H1 (cell line): ENCODE measurements at regions not wholly inside any gene's neighbourhood (a gene's known extent, or its start where the extent isn't known, plus 50 kb on each side); places are given as distances from the start of the nearest gene placed in this dataset.

Source experiments
- CTCF ChIA-PET: fragments of 300-600 bp; sonication (Branson Sonifier 250); formaldehyde crosslinking; loops from one replicate; lab custom pipeline; 2021; ENCODE audit not compliant: partially characterized antibody; lab: Charles Lee
- POLR2A ChIA-PET: fragments of 300-600 bp; sonication (Branson Sonifier 250); formaldehyde crosslinking; loops from one replicate; lab custom pipeline; 2021; ENCODE audit warnings: inconsistent platforms; ENCODE audit not compliant: partially characterized antibody; lab: Charles Lee
- DNase-seq, 2 experiments: peaks; one replicate each; pipeline versions ENCODE4 v3.0.0 to v3.0.0-alpha.2; 2010 to 2022; ENCODE audit warnings: low spot score in 2 of 2, low read depth in 1 of 2, mixed read lengths in 1 of 2
- FAIRE-seq: peaks from 2 replicates; lab custom pipeline; 2011; peaks lifted over from hg19 to GRCh38; lab: Jason Lieb, UNC
- H2AFZ ChIP-seq: 2 replicates; pipeline ENCODE4 v1.8.1; 2012; ENCODE audit warnings: low read length, inconsistent platforms
- H2AK5ac ChIP-seq: 2 replicates; pipeline ENCODE4 v1.6.1; 2013; ENCODE audit warnings: low read depth, low read length
- H2BK120ac ChIP-seq: replicated peaks from 2 replicates; pipeline ENCODE3; 2013; ENCODE audit warnings: low read depth, low read length, inconsistent platforms
- H2BK12ac ChIP-seq: 2 replicates; pipeline ENCODE4 v1.6.1; 2013; ENCODE audit warnings: low read depth, low read length
- H2BK15ac ChIP-seq: 2 replicates; pipeline ENCODE4 v1.6.1; 2013; ENCODE audit warnings: low read length
- H2BK20ac ChIP-seq: 2 replicates; pipeline ENCODE4 v1.6.1; 2013; ENCODE audit warnings: low read length
- H2BK5ac ChIP-seq: 2 replicates; pipeline ENCODE4 v1.6.1; 2013; ENCODE audit warnings: low read depth, low read length
- H3K14ac ChIP-seq: 2 replicates; pipeline ENCODE4 v1.6.1; 2013; ENCODE audit warnings: inconsistent platforms; ENCODE audit not compliant: insufficient read length
- H3K18ac ChIP-seq: 2 replicates; pipeline ENCODE4 v1.6.1; 2013; ENCODE audit warnings: low read length; ENCODE audit errors: extremely low read depth
- H3K23ac ChIP-seq: 2 replicates; pipeline ENCODE4 v1.6.1; 2013; ENCODE audit warnings: inconsistent platforms; ENCODE audit not compliant: insufficient read length
- H3K23me2 ChIP-seq: 2 replicates; pipeline ENCODE4 v1.6.1; 2013; ENCODE audit warnings: low read depth, low read length
- H3K27ac ChIP-seq: 2 replicates; pipeline ENCODE4 v1.6.1; 2011; ENCODE audit warnings: low read depth, low read length, inconsistent platforms
- H3K27me3 ChIP-seq, 4 experiments: replicated peaks in 1 of 4; 1 replicate in 1 of 4; 2 replicates in 3 of 4; pipeline versions ENCODE4 v1.6.1 to v1.8.1; 2011 to 2013; ENCODE audit warnings: low read length in 3 of 4, mild to moderate bottlenecking in 3 of 4, inconsistent platforms in 2 of 4, mixed read lengths in 2 of 4, moderate library complexity in 1 of 4; ENCODE audit not compliant: control insufficient read depth in 3 of 4, insufficient read depth in 3 of 4; ENCODE audit errors: extremely low read depth in 1 of 4
- H3K36me3 ChIP-seq, 4 experiments: 2 replicates each; pipeline versions ENCODE4 v1.6.1 to v1.8.1; 2011 to 2013; ENCODE audit warnings: mild to moderate bottlenecking in 4 of 4, low read length in 3 of 4, moderate library complexity in 2 of 4, control low read depth in 1 of 4, inconsistent platforms in 1 of 4; ENCODE audit not compliant: insufficient read depth in 4 of 4, control insufficient read depth in 2 of 4
- H3K4ac ChIP-seq: replicated peaks from 2 replicates; pipeline ENCODE3; 2013; ENCODE audit warnings: low read length, low read depth, mixed read lengths, inconsistent platforms; ENCODE audit not compliant: insufficient read length
- H3K4me1 ChIP-seq, 4 experiments: replicated peaks in 1 of 4; 1 replicate in 1 of 4; 2 replicates in 3 of 4; pipeline versions ENCODE4 v1.6.1 to v1.8.1; 2011 to 2013; ENCODE audit warnings: low read length in 3 of 4, inconsistent platforms in 2 of 4, mixed read lengths in 1 of 4; ENCODE audit not compliant: insufficient read depth in 4 of 4, control insufficient read depth in 3 of 4
- H3K4me2 ChIP-seq, 2 experiments: 2 replicates each; pipeline versions ENCODE4 v1.6.1 to v1.8.1; 2011 to 2013; ENCODE audit warnings: low read depth in 2 of 2, low read length in 2 of 2, control low read depth in 1 of 2, inconsistent platforms in 1 of 2, mild to moderate bottlenecking in 1 of 2; ENCODE audit not compliant: insufficient read depth in 1 of 2
- H3K4me3 ChIP-seq, 4 experiments: fragments of 200-600, 300-600 bp in 1 of 4; sonication (generic), shearing (Covaris generic), sonication (Bioruptor Twin) in 1 of 4; 2 replicates each; pipeline versions ENCODE4 v1.5.1 to v1.8.1; 2011 to 2016; ENCODE audit warnings: low read length in 4 of 4, low read depth in 3 of 4, control low read depth in 2 of 4, inconsistent platforms in 2 of 4, mild to moderate bottlenecking in 2 of 4, mixed read lengths in 1 of 4, moderate library complexity in 1 of 4; ENCODE audit not compliant: insufficient read depth in 2 of 4; ENCODE audit errors: extremely low read depth in 1 of 4
- H3K56ac ChIP-seq: replicated peaks from 2 replicates; pipeline ENCODE3; 2013; ENCODE audit warnings: low read depth, mild to moderate bottlenecking, mixed read lengths, low read length, inconsistent platforms; ENCODE audit not compliant: insufficient read length
- H3K79me1 ChIP-seq: 2 replicates; pipeline ENCODE4 v1.6.1; 2013; ENCODE audit warnings: low read depth, low read length, control low read depth
- H3K79me2 ChIP-seq, 2 experiments: 2 replicates each; pipeline versions ENCODE4 v1.6.1 to v1.8.1; 2012 to 2013; ENCODE audit warnings: low read length in 2 of 2, mild to moderate bottlenecking in 2 of 2, inconsistent platforms in 1 of 2; ENCODE audit not compliant: insufficient read depth in 2 of 2, control insufficient read depth in 1 of 2
- H3K9ac ChIP-seq, 4 experiments: replicated peaks in 1 of 4; 1 replicate in 1 of 4; 2 replicates in 3 of 4; pipeline versions ENCODE4 v1.6.1 to v1.8.1; 2011 to 2013; ENCODE audit warnings: low read depth in 3 of 4, low read length in 3 of 4, control low read depth in 2 of 4, mild to moderate bottlenecking in 2 of 4, moderate library complexity in 2 of 4, inconsistent platforms in 1 of 4; ENCODE audit errors: extremely low read depth in 1 of 4
- H3K9me3 ChIP-seq, 2 experiments: 2 replicates each; pipeline versions ENCODE4 v1.6.1 to v1.8.1; 2012 to 2013; ENCODE audit warnings: mild to moderate bottlenecking in 2 of 2, moderate library complexity in 2 of 2, control low read depth in 1 of 2, inconsistent platforms in 1 of 2, low read depth in 1 of 2, low read length in 1 of 2, mixed read lengths in 1 of 2; ENCODE audit not compliant: insufficient read depth in 2 of 2
- H4K20me1 ChIP-seq, 2 experiments: replicated peaks in 1 of 2; 2 replicates each; pipeline versions ENCODE3 to v1.8.1; 2011 to 2013; ENCODE audit warnings: inconsistent platforms in 2 of 2, low read length in 2 of 2, mild to moderate bottlenecking in 1 of 2; ENCODE audit not compliant: insufficient read depth in 2 of 2, control insufficient read depth in 1 of 2
- H4K5ac ChIP-seq: 2 replicates; pipeline ENCODE4 v1.6.1; 2013; ENCODE audit warnings: low read length, low read depth, mixed read lengths, inconsistent platforms; ENCODE audit not compliant: insufficient read length
- H4K8ac ChIP-seq: 2 replicates; pipeline ENCODE4 v1.8.0; 2013; ENCODE audit warnings: mild to moderate bottlenecking, moderate library complexity, low read length, inconsistent platforms; ENCODE audit not compliant: insufficient read depth; ENCODE audit errors: extremely low read depth
- H4K91ac ChIP-seq: replicated peaks from 2 replicates; pipeline ENCODE3; 2013; ENCODE audit warnings: low read length, mixed read lengths, inconsistent platforms; ENCODE audit not compliant: insufficient read length
- CBX5 ChIP-seq: fragments of 300-800, 300-1000 bp; sonication (generic); IDR thresholded peaks from 2 replicates; pipeline ENCODE4 v1.7.1; 2016; ENCODE audit warnings: antibody characterized with exemption, low read length, low read depth
- EGR1 ChIP-seq: IDR thresholded peaks from 2 replicates; pipeline ENCODE4 v1.6.1; 2011; ENCODE audit warnings: low read depth, low read length, borderline replicate concordance
- PHF8 ChIP-seq: fragments of 200-600 bp; sonication (generic); conservative IDR thresholded peaks from 2 replicates; pipeline ENCODE4 v1.7.1; 2012; ENCODE audit warnings: low read depth, mild to moderate bottlenecking, inconsistent platforms, low read length, moderate library complexity
- POU5F1 ChIP-seq: IDR thresholded peaks from 2 replicates; pipeline ENCODE4 v1.6.1; 2011; ENCODE audit warnings: low read depth, mild to moderate bottlenecking, low read length, moderate library complexity
- SIN3A ChIP-seq, 2 experiments: IDR thresholded peaks in 1 of 2; conservative IDR thresholded peaks in 1 of 2; 2 replicates each; pipeline ENCODE4 v1.6.1; 2011 to 2012; ENCODE audit warnings: low read length in 2 of 2, improper control_type of control experiment in 1 of 2, low read depth in 1 of 2, mild to moderate bottlenecking in 1 of 2
- TBP ChIP-seq: IDR thresholded peaks from 2 replicates; pipeline ENCODE4 v1.6.1; 2011; ENCODE audit warnings: low read depth, low read length, improper control_type of control experiment
- whole genome bisulfite sequencing, 2 experiments: shearing (Covaris generic) in 1 of 2; methylation state at CpG; one replicate each; pipeline versions ENCODE4 v1.1.6 to v1.1.7; 2013 to 2015; ENCODE audit warnings: low lambda C conversion rate in 2 of 2, mixed read lengths in 2 of 2, inconsistent platforms in 1 of 2, low coverage in 1 of 2, missing lambda C conversion rate in 1 of 2; ENCODE audit not compliant: insufficient replicate concordance in 2 of 2, insufficient coverage in 1 of 2, insufficient read length in 1 of 2; ENCODE audit errors: extremely low coverage in 1 of 2, missing lambda C conversion rate in 1 of 2; 5-methylcytosine and 5-hydroxymethylcytosine counted together
- TF ChIP-seq, protein P1 (sequence below): IDR thresholded peaks from 2 replicates; pipeline ENCODE4 v1.6.1; 2012; ENCODE audit warnings: inconsistent platforms

DNA sequence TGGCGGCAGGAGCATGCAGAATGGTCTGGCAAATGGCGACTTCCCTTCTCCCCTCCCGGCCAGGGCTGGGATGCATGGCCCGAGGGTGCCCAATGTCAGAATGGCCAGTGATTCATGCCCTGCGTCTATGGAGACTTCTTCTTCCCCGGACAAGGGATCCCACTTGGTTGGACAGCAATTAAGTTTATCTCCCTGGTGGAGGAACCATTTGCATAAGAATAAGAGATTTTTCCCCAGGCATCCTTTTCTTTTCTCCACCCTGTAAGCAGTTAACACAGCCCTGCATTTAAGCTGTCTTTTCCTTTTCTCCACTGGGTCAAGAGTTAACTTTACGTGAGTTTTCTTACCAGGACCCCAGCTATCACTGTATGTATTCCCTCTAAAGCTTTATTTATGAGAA, 856.6 kb downstream of the GLUD2 start:
- no peaks in the 10 kb centered on the region for H3K4me1 ChIP-seq
- no peak overlapping the region for H3K4ac ChIP-seq
- no peak for DNase-seq
- ChIA-PET CTCF (no interaction called here), POLR2A (no interaction called here)
- FAIRE-seq: no peak
- TF ChIP-seq SIN3A (conservative IDR thresholded peaks at IDR 0.05 in 1 of 2, IDR thresholded peaks at IDR 0.05 in 1 of 2; ENCODE audit: low read depth in 1 of 2, low read length in 2 of 2): no peak
- no peak for TF ChIP-seq PHF8
- TF ChIP-seq, protein P1, sequence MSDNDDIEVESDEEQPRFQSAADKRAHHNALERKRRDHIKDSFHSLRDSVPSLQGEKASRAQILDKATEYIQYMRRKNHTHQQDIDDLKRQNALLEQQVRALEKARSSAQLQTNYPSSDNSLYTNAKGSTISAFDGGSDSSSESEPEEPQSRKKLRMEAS: no peak
- TF ChIP-seq EGR1: no peak
- TF ChIP-seq TBP: no peak
- no peak for TF ChIP-seq CBX5
- TF ChIP-seq POU5F1: no peak
- H3K14ac ChIP-seq: no peak overlapping the region
- H3K56ac ChIP-seq: no peak overlapping the region
- no peak overlapping the region for H2BK20ac ChIP-seq
- no peak overlapping the region for H3K4me3 ChIP-seq
- H3K36me3 ChIP-seq: no peaks in the 10 kb centered on the region
- no peaks in the 10 kb centered on the region for H4K20me1 ChIP-seq
- no peak overlapping the region for H3K18ac ChIP-seq
- WGBS, 2 experiments: 90% methylated on average over 4 of the region's 7 CpGs; no CpG with 5 or more reads in 1 of the 2 experiments
- H3K79me1 ChIP-seq: no peaks in the 10 kb centered on the region
- no peaks in the 10 kb centered on the region for H3K79me2 ChIP-seq
- no peaks in the 10 kb centered on the region for H3K9me3 ChIP-seq
- H2BK5ac ChIP-seq: no peak overlapping the region
- H3K27ac ChIP-seq: no peak overlapping the region
- no peak overlapping the region for H4K8ac ChIP-seq
- no peak overlapping the region for H4K5ac ChIP-seq
- H2BK120ac ChIP-seq: no peak overlapping the region
- H2AK5ac ChIP-seq: no peak overlapping the region
- H4K91ac ChIP-seq: no peak overlapping the region
- no peak overlapping the region for H3K23ac ChIP-seq
- no peak overlapping the region for H2AFZ ChIP-seq
- H2BK12ac ChIP-seq: no peak overlapping the region
- no peaks in the 10 kb centered on the region for H3K27me3 ChIP-seq
- no peak overlapping the region for H2BK15ac ChIP-seq
- H3K4me2 ChIP-seq: no peak overlapping the region
- no peaks in the 10 kb centered on the region for H3K23me2 ChIP-seq
- no peak overlapping the region for H3K9ac ChIP-seq
